NCI-H460 (cell line): ENCODE measurements at regions not wholly inside any gene's neighbourhood (a gene's known extent, or its start where the extent isn't known, plus 50 kb on each side); places are given as distances from the start of the nearest gene placed in this dataset.
"Not testable (repeated sequence)": the region's sequence is repeated elsewhere in the genome, so short reads cannot be mapped to it uniquely, and the experiment has no call there.

Experiments
- DNase-seq: peaks from one replicate; pipeline ENCODE4 v3.0.0-alpha.2; 2016; ENCODE audit warnings: low read depth; ENCODE audit errors: extremely low read depth

GRCh38 chr4:72797486-72797885, 228.5 kb upstream of the ADAMTS3 start:
- DNase-seq, result no peak

- DNase-seq, result no peak
Observed at GRCh38 chr4:72791054-72791453, 222.0 kb upstream of the ADAMTS3 start.

DNA sequence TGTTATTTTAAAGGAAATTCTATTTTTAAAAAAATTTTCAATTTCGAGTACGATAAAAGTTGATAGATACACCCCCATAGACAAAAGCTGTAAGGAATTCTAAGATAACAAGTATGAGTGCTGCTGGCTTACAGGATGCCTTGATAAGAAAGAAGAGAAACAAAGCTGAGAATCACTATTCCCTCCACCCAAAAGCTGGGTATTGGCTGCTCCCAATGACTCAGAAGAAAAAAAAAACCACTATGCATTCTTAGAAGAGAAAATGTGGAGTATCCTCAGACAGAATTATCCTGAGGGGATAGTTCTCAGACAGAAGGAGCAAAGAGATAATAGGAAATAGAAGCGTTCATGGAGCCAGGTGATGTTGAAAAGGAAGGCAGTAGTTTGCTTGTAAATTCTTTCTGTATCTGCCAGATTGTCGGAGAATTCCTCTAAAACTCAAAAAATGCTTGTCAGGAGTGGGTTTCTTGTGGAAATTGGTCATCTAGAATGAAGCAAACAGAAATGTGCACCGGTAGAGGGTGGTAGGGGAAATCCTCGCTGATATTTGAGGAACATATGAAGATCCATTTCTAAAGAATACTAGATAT, 217.5 kb upstream of the ADAMTS3 start:
- no peak for DNase-seq

GRCh38 chr4:72779241-72779640, 210.2 kb upstream of the ADAMTS3 start:
- DNase-seq, result no peak

DNA sequence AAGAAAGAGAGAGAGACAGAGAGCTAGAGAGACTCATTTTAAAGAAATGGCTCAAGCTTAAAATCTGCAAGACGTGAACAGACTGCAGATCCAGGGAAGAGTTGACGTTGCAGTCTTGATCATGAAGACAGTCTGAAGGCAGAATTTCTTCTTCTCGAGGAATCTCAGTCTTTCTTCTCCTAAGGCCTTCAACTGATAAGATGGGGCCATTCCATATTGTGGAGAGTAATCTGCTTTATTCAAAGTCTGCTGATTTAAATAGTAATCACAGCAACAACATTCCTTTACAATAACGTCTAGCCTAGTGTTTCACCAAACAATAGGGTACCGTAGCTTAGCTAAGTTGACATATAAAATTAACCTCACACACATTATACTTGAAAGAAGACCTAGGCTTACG, 208.4 kb upstream of the ADAMTS3 start:
- DNase-seq, result no peak

DNA sequence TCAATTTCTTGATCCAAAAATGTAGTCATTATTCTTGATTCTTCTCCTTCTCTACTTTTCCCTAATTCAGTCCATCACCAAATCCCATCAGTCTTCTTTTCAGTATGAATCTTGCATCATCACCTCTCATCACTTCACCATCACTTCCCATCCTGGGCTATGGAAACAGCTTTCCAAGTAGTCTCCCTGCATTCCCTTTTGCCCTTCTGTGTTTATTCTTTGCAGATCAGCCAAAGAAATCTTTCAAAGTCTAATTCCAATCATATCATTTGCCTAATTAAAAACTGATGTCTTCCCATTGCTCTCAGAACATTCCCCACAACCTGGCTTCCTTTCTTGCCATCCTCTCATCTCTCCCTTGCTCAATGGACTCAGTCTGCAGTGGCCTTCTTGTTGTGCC, 201.7 kb upstream of the ADAMTS3 start:
- DNase-seq, result no peak

GRCh38 chr4:72768364-72768763, 199.3 kb upstream of the ADAMTS3 start:
- DNase-seq, result no peak

DNA sequence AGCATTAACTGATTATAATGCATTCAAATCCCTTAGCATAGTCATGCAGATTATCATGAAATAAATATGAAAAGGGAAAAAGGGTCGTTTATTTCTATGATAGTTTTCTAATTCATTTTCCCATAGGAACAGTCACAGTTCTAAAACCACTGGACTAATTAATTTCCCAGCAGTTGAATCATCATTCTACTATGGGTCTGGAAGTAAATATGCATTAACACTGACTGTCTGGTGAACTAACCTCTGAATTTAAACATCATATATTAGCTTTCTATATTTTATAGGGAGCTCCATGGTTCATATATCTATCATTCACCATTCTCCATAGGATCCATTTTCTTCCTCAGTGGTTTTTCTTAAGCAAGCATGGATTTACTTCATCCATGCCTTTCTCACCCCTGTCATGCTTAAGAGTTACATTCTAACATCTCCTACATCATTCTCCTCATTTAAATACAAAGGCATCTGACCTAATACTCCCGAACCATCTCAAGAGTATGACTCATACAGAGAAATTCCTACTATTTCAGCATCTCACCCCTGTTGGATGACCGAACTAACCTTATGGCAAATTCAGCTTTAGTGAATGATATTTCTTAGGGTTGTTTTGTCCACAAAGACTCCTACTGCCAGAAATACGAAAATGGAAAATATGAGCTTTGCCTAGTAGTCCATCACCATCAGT, 198.7 kb upstream of the ADAMTS3 start:
- DNase-seq, result no peak

- DNase-seq, result not testable (repeated sequence)
Observed at GRCh38 chr4:72765788-72766187, 196.8 kb upstream of the ADAMTS3 start.

- no peak for DNase-seq
Observed at GRCh38 chr4:72761368-72762038, 192.5 kb upstream of the ADAMTS3 start.

GRCh38 chr4:72753414-72753813, 184.4 kb upstream of the ADAMTS3 start:
- not testable (repeated sequence) for DNase-seq

DNA sequence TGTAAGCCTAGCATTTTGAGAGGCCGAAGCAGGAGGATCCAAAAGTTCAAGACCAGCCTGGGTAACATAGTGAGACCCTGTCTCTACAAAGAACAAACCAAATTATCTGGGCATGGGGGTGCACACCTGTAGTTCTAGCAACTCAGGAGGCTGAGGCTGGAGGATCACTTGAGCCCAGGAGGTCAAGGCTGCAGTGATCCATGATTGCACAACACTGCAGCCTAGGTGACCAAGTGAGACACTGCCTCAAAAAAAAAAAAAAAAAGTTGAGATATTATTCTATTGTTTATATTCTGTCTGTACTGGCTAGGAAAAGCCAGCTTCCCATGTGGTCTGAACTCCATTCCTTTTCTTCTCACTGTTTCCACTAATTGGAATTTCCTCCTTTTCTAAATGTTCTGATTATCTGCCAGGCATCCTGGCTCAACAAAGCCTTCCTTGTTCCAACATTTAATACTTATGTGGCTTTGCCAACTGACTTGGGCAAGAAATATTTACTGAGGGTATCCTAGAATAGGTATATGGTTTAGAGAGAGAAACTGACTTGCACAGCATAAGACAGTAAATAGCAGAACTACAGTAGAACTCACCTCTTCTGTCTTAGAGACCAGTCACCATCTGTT, 175.2 kb upstream of the ADAMTS3 start:
- no peak for DNase-seq

GRCh38 chr4:72743078-72743477, 174.1 kb upstream of the ADAMTS3 start:
- no peak for DNase-seq

DNA sequence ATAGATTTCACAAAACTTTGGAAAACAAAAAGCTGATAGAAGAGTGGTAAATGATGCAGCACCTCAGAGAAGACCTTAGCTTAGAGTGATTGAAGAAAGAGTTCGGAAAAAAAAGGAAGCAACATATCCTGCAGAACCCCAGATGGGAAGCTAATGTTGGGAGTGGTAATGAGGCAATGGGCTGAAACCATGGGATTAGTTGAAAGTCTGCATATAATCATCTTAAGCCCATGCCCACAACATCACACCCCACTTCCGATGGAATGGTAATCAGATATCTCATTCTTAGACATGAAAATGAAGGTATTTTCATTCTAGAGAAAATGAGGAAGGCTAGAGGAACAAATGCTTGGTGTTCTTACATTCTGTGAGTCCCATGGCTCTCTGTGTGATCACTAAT, 146.3 kb upstream of the ADAMTS3 start:
- DNase-seq, result no peak

GRCh38 chr4:72714482-72715279, 145.7 kb upstream of the ADAMTS3 start:
- no peak for DNase-seq

- no peak for DNase-seq
Observed at GRCh38 chr4:72712997-72713396, 144.0 kb upstream of the ADAMTS3 start.

GRCh38 chr4:72709475-72709874, 140.5 kb upstream of the ADAMTS3 start:
- DNase-seq, result no peak

DNA sequence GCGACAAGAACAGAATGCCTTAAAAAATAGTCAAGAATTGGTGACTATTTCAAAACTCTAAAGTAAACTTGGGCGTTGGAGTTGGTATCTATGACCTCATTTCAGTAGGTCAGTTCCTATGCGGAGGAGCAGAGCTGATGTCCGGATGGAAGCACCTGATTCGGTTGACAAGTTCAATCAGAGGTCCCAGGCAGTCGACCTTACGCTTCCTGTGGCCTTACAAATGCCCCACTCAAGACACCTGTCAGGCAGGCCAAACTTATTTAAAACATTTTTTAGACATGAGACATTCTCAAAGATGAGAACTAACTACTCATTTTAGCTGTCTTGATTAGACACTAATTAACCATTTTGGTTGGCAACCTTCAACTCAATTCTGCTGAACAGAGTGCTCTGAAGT, 137.7 kb upstream of the ADAMTS3 start:
- DNase-seq, result no peak

DNA sequence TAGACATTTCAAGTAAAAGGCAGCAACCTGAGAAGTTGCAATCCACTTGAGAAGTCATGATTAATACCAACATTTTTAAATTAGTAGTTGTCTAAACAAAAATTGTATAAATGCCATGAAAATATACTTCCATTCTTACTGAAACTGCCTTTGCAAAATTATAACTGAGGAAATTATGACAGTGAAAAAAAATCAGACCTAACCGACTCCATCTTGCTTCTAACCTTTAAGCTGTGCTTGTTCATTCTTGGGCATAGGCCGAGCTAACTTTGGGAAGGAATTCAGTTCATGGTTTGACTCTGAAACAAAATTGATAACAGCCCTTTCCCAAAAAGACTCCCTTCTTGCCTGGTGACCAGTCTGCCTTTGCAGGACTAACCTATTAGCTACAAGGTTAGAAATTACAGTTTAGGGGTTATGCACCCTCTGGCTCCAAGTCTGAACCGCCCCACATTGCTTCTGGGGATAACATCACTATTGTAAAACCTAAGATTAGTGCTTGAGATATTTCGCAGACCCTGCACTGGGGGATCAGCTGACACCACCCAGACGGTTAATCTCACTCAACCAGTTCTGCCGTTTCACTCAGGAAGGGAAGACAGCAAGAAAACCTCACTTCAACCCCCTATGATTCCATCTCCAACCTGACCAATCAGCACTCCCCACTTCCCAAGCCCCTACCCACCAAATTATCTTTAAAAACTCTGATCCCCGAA, 136.1 kb upstream of the ADAMTS3 start:
- DNase-seq, result not testable (repeated sequence)

GRCh38 chr4:72702948-72703347, 133.9 kb upstream of the ADAMTS3 start:
- DNase-seq, result no peak
